GM12878 (cell line): ENCODE measurements at regions not wholly inside any gene's neighbourhood (a gene's known extent, or its start where the extent isn't known, plus 50 kb on each side); places are given as distances from the start of the nearest gene placed in this dataset.

ENCODE experiments used
- ATAC-seq: fragments of 200-7000 bp; cut with Tn5 transposase; 3 replicates; pipeline ENCODE4 v1.9.1; 2020; ENCODE audit warnings: mild to moderate bottlenecking, moderate library complexity
- BruUV-seq: library from RNA; stranded (reverse); fragments of 400-500 nt; replicated peaks from 2 replicates; lab custom pipeline; 2021; lab: Mats Ljungman, UMichigan
- CTCF ChIA-PET: fragments of 300-600 bp; sonication (Branson Sonifier 250); formaldehyde crosslinking; extraction: SDS; loops from one replicate; lab custom pipeline; 2021; ENCODE audit warnings: inconsistent platforms; lab: Yijun Ruan, JAX
- POLR2A ChIA-PET: fragments of 350-600 bp; formaldehyde crosslinking; extraction: SDS; loops from one replicate; lab custom pipeline; 2021; ENCODE audit warnings: inconsistent platforms; lab: Charles Lee
- RAD21 ChIA-PET: fragments of 300-600 bp; sonication (Branson Sonifier 250); formaldehyde crosslinking; loops from one replicate; lab custom pipeline; 2023; ENCODE audit warnings: antibody characterized with exemption; ENCODE audit not compliant: unreplicated experiment; lab: Charles Lee
- SMC1A ChIA-PET: fragments of 300-600 bp; sonication (Branson Sonifier 250); formaldehyde crosslinking; loops from one replicate; lab custom pipeline; 2023; ENCODE audit not compliant: unreplicated experiment, uncharacterized antibody; lab: Charles Lee
- DNase-seq: peaks from one replicate; pipeline ENCODE4 v3.0.0-alpha.2; 2011; ENCODE audit warnings: low read depth, low spot score
- FAIRE-seq: peaks from 3 replicates; lab custom pipeline; 2011; peaks lifted over from hg19 to GRCh38; lab: Jason Lieb, UNC
- H2AFZ ChIP-seq: 2 replicates; pipeline ENCODE4 v1.6.0; 2011; ENCODE audit warnings: low read depth, low read length, control low read depth; ENCODE audit not compliant: control insufficient read depth
- H3K27ac ChIP-seq: 2 replicates; pipeline ENCODE4 v1.5.1; 2011; ENCODE audit warnings: control low read depth; ENCODE audit not compliant: control insufficient read depth, insufficient read depth
- H3K27me3 ChIP-seq, 2 experiments: replicated peaks in 1 of 2; 2 replicates each; pipeline versions ENCODE4 v1.6.0 to v1.6.1; 2011; ENCODE audit warnings: low read length in 1 of 2; ENCODE audit not compliant: control insufficient read depth in 2 of 2, insufficient read depth in 2 of 2
- H3K36me3 ChIP-seq, 2 experiments: 2 replicates each; pipeline ENCODE4 v1.5.1; 2011; ENCODE audit warnings: low read length in 1 of 2; ENCODE audit not compliant: control insufficient read depth in 2 of 2, insufficient read depth in 2 of 2
- H3K4me1 ChIP-seq: 2 replicates; pipeline ENCODE4 v1.6.1; 2011; ENCODE audit warnings: mild to moderate bottlenecking, low read length, moderate library complexity, mixed read lengths; ENCODE audit not compliant: control insufficient read depth, insufficient read depth
- H3K4me2 ChIP-seq: 2 replicates; pipeline ENCODE4 v1.6.0; 2011; ENCODE audit warnings: control low read depth; ENCODE audit not compliant: control insufficient read depth, insufficient read depth
- H3K4me3 ChIP-seq: fragments of 200-600 bp; sonication (generic); 2 replicates; pipeline ENCODE4 v1.5.1; 2016
- H3K79me2 ChIP-seq: 2 replicates; pipeline ENCODE4 v1.6.0; 2011; ENCODE audit warnings: low read length; ENCODE audit not compliant: control insufficient read depth, insufficient read depth
- H3K9ac ChIP-seq: 2 replicates; pipeline ENCODE4 v1.8.0; 2011; ENCODE audit warnings: low read length, control low read depth, mixed read lengths; ENCODE audit not compliant: control insufficient read depth, insufficient read depth
- H3K9me3 ChIP-seq: replicated peaks from 3 replicates; pipeline ENCODE4 v1.5.1; 2011; ENCODE audit warnings: mild to moderate bottlenecking, low read length; ENCODE audit not compliant: control insufficient read depth, insufficient read depth
- H4K20me1 ChIP-seq: 2 replicates; pipeline ENCODE4 v1.6.0; 2011; ENCODE audit not compliant: control insufficient read depth, insufficient read depth
- CUX1 ChIP-seq: IDR thresholded peaks from 2 replicates; pipeline ENCODE4 v1.6.1; 2012; ENCODE audit warnings: improper control_type of control experiment, low read depth, low read length; ENCODE audit not compliant: insufficient replicate concordance
- ELK1 ChIP-seq: IDR thresholded peaks from 2 replicates; pipeline ENCODE4 v1.6.1; 2012; ENCODE audit warnings: low read depth, low read length, improper control_type of control experiment
- HDAC2 ChIP-seq: fragments of 200-600 bp; sonication (generic); IDR thresholded peaks from 2 replicates; pipeline ENCODE4 v1.6.1; 2017
- HDAC6 ChIP-seq: fragments of 200-600 bp; sonication (generic); IDR thresholded peaks from one replicate; pipeline ENCODE4 v1.8.0; 2017; ENCODE audit warnings: antibody characterized with exemption; ENCODE audit not compliant: unreplicated experiment
- IKZF2 ChIP-seq, 2 experiments: fragments of 450-650 bp; IDR thresholded peaks; 2 replicates each; pipeline ENCODE4 v1.6.1; 2017; ENCODE audit warnings: mild to moderate bottlenecking in 2 of 2, moderate library complexity in 2 of 2
- PAX8 ChIP-seq: fragments of 450-650 bp; IDR thresholded peaks from 2 replicates; pipeline ENCODE4 v1.6.1; 2017; ENCODE audit warnings: mild to moderate bottlenecking, moderate library complexity
- PBX3 ChIP-seq: IDR thresholded peaks from 2 replicates; pipeline ENCODE4 v1.6.1; 2011; ENCODE audit warnings: mild to moderate bottlenecking, low read depth, low read length, moderate library complexity; ENCODE audit not compliant: insufficient replicate concordance
- SREBF1 ChIP-seq: IDR thresholded peaks from 2 replicates; pipeline ENCODE4 v1.6.1; 2012; ENCODE audit warnings: mild to moderate bottlenecking, low read length
- TCF3 ChIP-seq: IDR thresholded peaks from 2 replicates; pipeline ENCODE4 v1.6.1; 2012; ENCODE audit warnings: low read depth, mild to moderate bottlenecking, low read length, borderline replicate concordance; ENCODE audit not compliant: insufficient read depth
- WGBS: methylation state at CpG from one replicate; pipeline ENCODE4 v1.1.6; 2016; ENCODE audit warnings: low lambda C conversion rate; ENCODE audit not compliant: insufficient replicate concordance, insufficient coverage; ENCODE audit errors: missing lambda C conversion rate; 5-methylcytosine and 5-hydroxymethylcytosine counted together
- in situ Hi-C: fragments of 300-500 bp; cut with MboI; formaldehyde crosslinking; loops from 9 replicates; pipeline ENCODE4 v1.14.3; 2018; ENCODE audit warnings: mixed read lengths
- intact Hi-C: fragments of 100-400 bp; cut with micrococcal nuclease; formaldehyde crosslinking; loops from one replicate; pipeline ENCODE4 v1.14.2; 2022; ENCODE audit not compliant: unreplicated experiment

- 0% methylated on average over 2 of the region's 2 CpGs for WGBS
These were observed 402.3 kb upstream of the SMARCA2 start for GRCh38 chr9:1612886-1613285.

GRCh38 chr9:1617419-1617818, 397.7 kb upstream of the SMARCA2 start:
- no TSS peak for BruUV-seq
- Histone ChIP-seq H3K4me3 (no peak overlapping the region), H4K20me1 (no peaks in the 10 kb centered on the region), H3K36me3 (no peaks in the 10 kb centered on the region), H3K4me1 (no peaks in the 10 kb centered on the region), H3K27me3 (no peaks in the 10 kb centered on the region; a peak in 1 of 4 replicates), H2AFZ (no peak overlapping the region), H3K9ac (no peak overlapping the region), H3K27ac (no peak overlapping the region), H3K4me2 (no peak overlapping the region), H3K9me3 (no peaks in the 10 kb centered on the region; the same call in 2 of the 3 replicates), H3K79me2 (no peaks in the 10 kb centered on the region)
- TF ChIP-seq PAX8: no peak
- no peak for TF ChIP-seq HDAC6
- no peak for TF ChIP-seq HDAC2
- no peak for TF ChIP-seq CUX1
- TF ChIP-seq PBX3: no peak
- TF ChIP-seq ELK1: no peak
- no peak for TF ChIP-seq IKZF2 (IDR thresholded peaks at IDR 0.05)
- TF ChIP-seq SREBF1: no peak
- FAIRE-seq (no peak), DNase-seq (no peak), ATAC-seq (no peak)
- intact Hi-C loops: no loop called here
- WGBS: 0% methylated on average over 3 of the region's 3 CpGs
- POLR2A ChIA-PET: no interaction called here
- SMC1A ChIA-PET: interaction anchor here (0.6 to 2.3 kb wide), 3 partner anchors 12 to 1055 kb away, joined by 3 to 9 read pairs (median 7); no protein-coding TSS in a partner anchor
- RAD21 ChIA-PET: interaction anchor here (1.5 kb wide), 1 partner anchor 324 kb away, joined by 3 read pairs; no protein-coding TSS in a partner anchor
- CTCF ChIA-PET: no interaction called here
- in situ Hi-C loops: loop anchor here (10.0 kb wide), 1 partner anchor 57 kb away; no protein-coding TSS in a partner anchor

More at GRCh38 chr9:1612886-1613285, 402.3 kb upstream of the SMARCA2 start:
- POLR2A ChIA-PET: no interaction called here
- ATAC-seq (no peak), DNase-seq (no peak), FAIRE-seq (no peak)
- H3K36me3 ChIP-seq: no peaks in the 10 kb centered on the region
- no peak overlapping the region for H3K9ac ChIP-seq
- CTCF ChIA-PET: interaction anchor here (1.0 to 1.6 kb wide), 4 partner anchors 13 to 327 kb away, joined by 3 to 5 read pairs (median 4); no protein-coding TSS in a partner anchor
- H3K4me3 ChIP-seq: no peak overlapping the region
- RAD21 ChIA-PET: no interaction called here
- TF ChIP-seq TCF3: no peak
- TF ChIP-seq IKZF2 (IDR thresholded peaks at IDR 0.05): no peak
- in situ Hi-C loops: loop anchor here (10.0 kb wide), 1 partner anchor 62 kb away; no protein-coding TSS in a partner anchor
- no peak overlapping the region for H3K27ac ChIP-seq
- intact Hi-C loops: no loop called here
- no peak overlapping the region for H2AFZ ChIP-seq
- H3K4me1 ChIP-seq: no peaks in the 10 kb centered on the region
- BruUV-seq: no TSS peak
- H4K20me1 ChIP-seq: no peaks in the 10 kb centered on the region
- no peaks in the 10 kb centered on the region; the same call in 2 of the 3 replicates for H3K9me3 ChIP-seq
- no peaks in the 10 kb centered on the region; a peak in 1 of 4 replicates for H3K27me3 ChIP-seq
- SMC1A ChIA-PET: interaction anchor here (0.6 to 2.9 kb wide), 6 partner anchors 9 to 604 kb away, joined by 3 to 7 read pairs (median 3); no protein-coding TSS in a partner anchor
- H3K4me2 ChIP-seq: no peak overlapping the region
- H3K79me2 ChIP-seq: no peaks in the 10 kb centered on the region
